GM04503 (cell line): ENCODE measurements at regions not wholly inside any gene's neighbourhood (a gene's known extent, or its start where the extent isn't known, plus 50 kb on each side); places are given as distances from the start of the nearest gene placed in this dataset.

Experiments used
- DNase-seq: peaks from one replicate; pipeline ENCODE4 v3.0.0-alpha.2; 2012; ENCODE audit warnings: low read depth

- no peak for DNase-seq
These were observed 203.3 kb upstream of the HS3ST1 start for GRCh38 chr4:11632025-11632424.

- no peak for DNase-seq
These were observed 202.7 kb upstream of the HS3ST1 start for GRCh38 chr4:11631416-11631815.

GRCh38 chr4:11628093-11628725 is 199.5 kb upstream of the HS3ST1 start:
- no peak for DNase-seq

- no peak for DNase-seq
These were observed 197.4 kb upstream of the HS3ST1 start for GRCh38 chr4:11626066-11626465.

GRCh38 chr4:11625211-11625610 is 196.5 kb upstream of the HS3ST1 start:
- DNase-seq: no peak

- DNase-seq: no peak
These were observed 195.7 kb upstream of the HS3ST1 start for GRCh38 chr4:11624370-11624769.

- no peak for DNase-seq
These were observed 195.0 kb upstream of the HS3ST1 start for GRCh38 chr4:11623726-11624037.

- no peak for DNase-seq
These were observed 194.4 kb upstream of the HS3ST1 start for GRCh38 chr4:11622961-11623725.

- no peak for DNase-seq
These were observed 192.2 kb upstream of the HS3ST1 start for GRCh38 chr4:11620861-11621260.

GRCh38 chr4:11618666-11619282 is 190.1 kb upstream of the HS3ST1 start:
- no peak for DNase-seq

- no peak for DNase-seq
These were observed 188.2 kb upstream of the HS3ST1 start for GRCh38 chr4:11616856-11617255.

GRCh38 chr4:11615601-11616000 is 186.9 kb upstream of the HS3ST1 start:
- no peak for DNase-seq

- DNase-seq: no peak
These were observed 185.7 kb upstream of the HS3ST1 start for GRCh38 chr4:11614426-11614825.

GRCh38 chr4:11611868-11612267 is 183.2 kb upstream of the HS3ST1 start:
- no peak for DNase-seq

- no peak for DNase-seq
These were observed 181.1 kb upstream of the HS3ST1 start for GRCh38 chr4:11609751-11610150.

GRCh38 chr4:11608992-11609391 is 180.3 kb upstream of the HS3ST1 start:
- DNase-seq: no peak

GRCh38 chr4:11606078-11606477 is 177.4 kb upstream of the HS3ST1 start:
- DNase-seq: no peak

GRCh38 chr4:11605597-11605996 is 176.9 kb upstream of the HS3ST1 start:
- no peak for DNase-seq

- no peak for DNase-seq
These were observed 176.1 kb upstream of the HS3ST1 start for GRCh38 chr4:11604821-11605220.

- no peak for DNase-seq
These were observed 175.0 kb upstream of the HS3ST1 start for GRCh38 chr4:11603591-11604194.

GRCh38 chr4:11602606-11603340 is 174.1 kb upstream of the HS3ST1 start:
- no peak for DNase-seq

- no peak for DNase-seq
These were observed 170.4 kb upstream of the HS3ST1 start for GRCh38 chr4:11599064-11599463.
